GM12872 (cell line): ENCODE measurements at regions not wholly inside any gene's neighbourhood (a gene's known extent, or its start where the extent isn't known, plus 50 kb on each side); places are given as distances from the start of the nearest gene placed in this dataset.

Source experiments
- TF ChIP-seq, protein P1 (sequence below): IDR thresholded peaks from 3 replicates; pipeline ENCODE4 v1.5.1; 2011; ENCODE audit warnings: low read depth, mild to moderate bottlenecking, low read length, moderate library complexity; ENCODE audit not compliant: insufficient read depth

DNA sequence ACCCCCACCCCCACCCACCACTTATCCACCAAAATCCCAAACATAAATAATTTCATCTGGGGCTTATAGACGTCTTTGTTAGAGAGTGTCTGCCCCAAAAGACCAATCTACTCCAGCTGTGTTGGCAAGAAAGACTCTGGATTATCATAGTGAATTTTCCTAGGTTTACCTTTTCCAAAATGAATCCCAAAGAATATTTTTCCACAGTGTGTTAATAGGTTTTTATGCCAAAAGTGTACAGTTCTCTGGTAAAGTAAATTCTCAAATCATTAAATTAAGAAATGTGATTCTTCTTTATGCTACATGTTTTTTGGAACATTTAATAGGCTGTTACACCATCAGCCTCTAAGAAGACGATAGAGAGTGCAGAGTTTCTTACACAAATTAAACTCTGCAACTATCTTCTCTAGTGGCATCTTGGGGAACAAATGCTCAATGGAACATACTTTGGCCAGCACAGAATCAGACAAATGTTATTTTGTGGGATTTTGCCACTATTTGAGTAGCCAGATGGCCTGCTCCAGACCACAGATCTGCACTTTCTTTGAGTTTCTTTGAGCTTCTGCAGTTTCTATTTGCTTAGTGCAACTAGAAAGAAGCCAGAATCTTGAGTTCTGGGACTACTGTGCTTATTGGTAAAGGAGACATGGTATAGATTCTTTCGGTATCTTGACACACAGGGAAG, 206.0 kb downstream of the KIT start:
- TF ChIP-seq, protein P1, sequence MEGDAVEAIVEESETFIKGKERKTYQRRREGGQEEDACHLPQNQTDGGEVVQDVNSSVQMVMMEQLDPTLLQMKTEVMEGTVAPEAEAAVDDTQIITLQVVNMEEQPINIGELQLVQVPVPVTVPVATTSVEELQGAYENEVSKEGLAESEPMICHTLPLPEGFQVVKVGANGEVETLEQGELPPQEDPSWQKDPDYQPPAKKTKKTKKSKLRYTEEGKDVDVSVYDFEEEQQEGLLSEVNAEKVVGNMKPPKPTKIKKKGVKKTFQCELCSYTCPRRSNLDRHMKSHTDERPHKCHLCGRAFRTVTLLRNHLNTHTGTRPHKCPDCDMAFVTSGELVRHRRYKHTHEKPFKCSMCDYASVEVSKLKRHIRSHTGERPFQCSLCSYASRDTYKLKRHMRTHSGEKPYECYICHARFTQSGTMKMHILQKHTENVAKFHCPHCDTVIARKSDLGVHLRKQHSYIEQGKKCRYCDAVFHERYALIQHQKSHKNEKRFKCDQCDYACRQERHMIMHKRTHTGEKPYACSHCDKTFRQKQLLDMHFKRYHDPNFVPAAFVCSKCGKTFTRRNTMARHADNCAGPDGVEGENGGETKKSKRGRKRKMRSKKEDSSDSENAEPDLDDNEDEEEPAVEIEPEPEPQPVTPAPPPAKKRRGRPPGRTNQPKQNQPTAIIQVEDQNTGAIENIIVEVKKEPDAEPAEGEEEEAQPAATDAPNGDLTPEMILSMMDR: no peak

DNA sequence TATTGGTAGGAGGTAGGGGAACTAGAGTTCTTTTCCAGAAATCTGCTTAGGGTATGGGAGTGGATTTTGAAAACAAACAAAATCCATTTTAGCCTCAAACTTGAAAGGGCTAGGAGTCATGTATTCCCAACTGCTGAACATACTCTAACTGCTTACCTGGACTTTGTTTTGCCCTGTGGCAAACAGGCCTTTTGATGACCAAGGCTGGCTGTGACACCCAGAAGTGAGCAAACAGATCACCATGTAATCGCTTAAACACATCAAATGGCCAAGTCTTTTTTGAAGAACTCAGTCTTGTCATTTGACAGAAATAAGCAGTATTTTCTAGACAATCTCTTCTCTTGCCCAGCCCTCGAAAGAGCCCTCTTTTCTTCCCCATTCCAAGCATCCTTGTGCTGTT, 203.4 kb downstream of the KIT start:
- TF ChIP-seq, protein P1: no peak

DNA sequence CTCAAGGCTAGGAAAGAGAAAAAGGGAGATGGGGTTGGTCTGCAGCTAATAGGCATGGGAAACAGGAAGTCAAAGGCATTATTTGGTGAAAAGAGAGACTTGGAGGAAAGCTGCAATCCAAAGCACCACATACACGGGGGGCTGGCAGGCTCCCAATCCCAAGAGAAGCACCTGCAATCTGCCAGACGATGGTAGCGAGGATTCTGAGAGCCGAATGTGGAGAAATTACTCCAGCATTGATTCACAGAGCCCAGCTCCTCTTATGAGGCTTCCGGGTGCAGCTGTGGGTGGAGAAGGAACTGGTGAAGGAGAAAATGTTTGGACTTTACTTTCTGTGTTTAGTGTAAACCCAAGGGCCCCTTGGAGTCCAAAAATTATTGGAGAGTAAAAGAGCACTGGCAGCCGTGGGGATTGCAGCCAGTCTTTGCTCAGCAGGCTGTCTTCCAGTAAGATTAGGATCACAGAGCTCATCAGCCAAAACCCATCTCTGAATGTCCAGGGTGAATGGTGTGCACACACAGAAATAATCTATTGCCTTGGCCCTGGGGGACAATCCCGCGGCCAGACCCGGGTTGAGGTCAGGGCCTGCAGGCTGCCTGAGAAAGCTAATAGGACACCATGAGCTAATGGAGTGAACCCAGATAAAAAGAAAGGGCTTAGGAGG, 197.6 kb downstream of the KIT start:
- TF ChIP-seq, protein P1: no peak

- TF ChIP-seq, protein P1: no peak
Measured at GRCh38 chr4:54852602-54853001, 194.8 kb downstream of the KIT start.

- TF ChIP-seq, protein P1: no peak
Measured at GRCh38 chr4:54852054-54852453, 194.3 kb downstream of the KIT start.

GRCh38 chr4:54844911-54845310, 187.2 kb downstream of the KIT start:
- TF ChIP-seq, protein P1: no peak

GRCh38 chr4:54843946-54844345, 186.2 kb downstream of the KIT start:
- TF ChIP-seq, protein P1: no peak
